HepG2 (cell line): ENCODE measurements at regions not wholly inside any gene's neighbourhood (a gene's known extent, or its start where the extent isn't known, plus 50 kb on each side); places are given as distances from the start of the nearest gene placed in this dataset.

Source experiments
- ATAC-seq: fragments of 200-7000 bp; cut with Tn5 transposase; 3 replicates; pipeline ENCODE4 v1.9.1; 2020; ENCODE audit warnings: mild to moderate bottlenecking, moderate library complexity
- BruUV-seq: library from RNA; stranded (reverse); fragments of 400-500 nt; replicated peaks from 2 replicates; lab custom pipeline; 2021; lab: Mats Ljungman, UMichigan
- CTCF ChIA-PET: fragments of 300-600 bp; formaldehyde crosslinking; extraction: SDS; loops from one replicate; lab custom pipeline; 2021; ENCODE audit warnings: low total read pairs, inconsistent platforms, low intra/inter-chr PET ratio; lab: Yijun Ruan, JAX
- POLR2A ChIA-PET: fragments of 350-600 bp; sonication (Branson Sonifier 250); formaldehyde crosslinking; loops from one replicate; lab custom pipeline; 2020; ENCODE audit warnings: antibody characterized with exemption, inconsistent platforms; lab: Yijun Ruan, JAX
- DNase-seq: peaks from one replicate; pipeline ENCODE4 v3.0.0-alpha.2; 2015; ENCODE audit warnings: low spot score
- FAIRE-seq: peaks from 3 replicates; lab custom pipeline; 2011; peaks lifted over from hg19 to GRCh38; lab: Jason Lieb, UNC
- H2AFZ ChIP-seq: one replicate; pipeline ENCODE4 v1.6.1; 2011; ENCODE audit warnings: low read length, inconsistent platforms
- H3K27ac ChIP-seq: fragments of 300-600 bp; 3 replicates; pipeline ENCODE4 v1.8.0; 2011; ENCODE audit warnings: mixed run types, mild to moderate bottlenecking, mixed read lengths, low read length, inconsistent platforms; ENCODE audit not compliant: insufficient read depth; ENCODE audit errors: extremely low read length
- H3K27me3 ChIP-seq, 2 experiments: fragments of 200-600 bp in 1 of 2; 2 replicates in 1 of 2; 3 replicates in 1 of 2; pipeline versions ENCODE4 v1.6.0 to v1.8.0; 2011; ENCODE audit warnings: low read length in 2 of 2, mild to moderate bottlenecking in 2 of 2, moderate library complexity in 2 of 2, inconsistent platforms in 1 of 2; ENCODE audit not compliant: insufficient read depth in 2 of 2, control insufficient read depth in 1 of 2
- H3K36me3 ChIP-seq, 2 experiments: fragments of 200-600 bp in 1 of 2; replicated peaks in 1 of 2; 2 replicates in 1 of 2; 3 replicates in 1 of 2; pipeline versions ENCODE4 v1.5.1 to v1.8.0; 2011; ENCODE audit warnings: low read length in 2 of 2, inconsistent platforms in 1 of 2; ENCODE audit not compliant: insufficient read depth in 2 of 2, control insufficient read depth in 1 of 2
- H3K4me1 ChIP-seq: 2 replicates; pipeline ENCODE4 v1.5.1; 2012; ENCODE audit warnings: low read length, inconsistent platforms; ENCODE audit not compliant: insufficient read depth
- H3K4me2 ChIP-seq: 2 replicates; pipeline ENCODE4 v1.6.0; 2011; ENCODE audit warnings: low read depth, low read length, inconsistent platforms
- H3K4me3 ChIP-seq, 3 experiments: fragments of 200-600 bp in 1 of 3; sonication (generic), shearing (Covaris generic) in 1 of 3; replicated peaks in 1 of 3; 2 replicates each; pipeline ENCODE4 v1.5.1; 2011 to 2016; ENCODE audit warnings: low read length in 3 of 3, inconsistent platforms in 2 of 3, low read depth in 2 of 3, mild to moderate bottlenecking in 2 of 3, control low read depth in 1 of 3, mixed read lengths in 1 of 3; ENCODE audit not compliant: insufficient read depth in 1 of 3
- H3K79me2 ChIP-seq: one replicate; pipeline ENCODE4 v1.6.1; 2011; ENCODE audit warnings: low read length, inconsistent platforms; ENCODE audit not compliant: insufficient read depth
- H3K9ac ChIP-seq: 2 replicates; pipeline ENCODE4 v1.6.0; 2011; ENCODE audit warnings: mild to moderate bottlenecking, low read depth, low read length, inconsistent platforms; ENCODE audit not compliant: insufficient read depth
- H3K9me3 ChIP-seq: 2 replicates; pipeline ENCODE4 v1.5.1; 2012; ENCODE audit warnings: mild to moderate bottlenecking, low read length
- H4K20me1 ChIP-seq: 2 replicates; pipeline ENCODE4 v1.6.0; 2011; ENCODE audit warnings: inconsistent platforms, mild to moderate bottlenecking, low read length, moderate library complexity; ENCODE audit not compliant: insufficient read depth
- ATF4 ChIP-seq, 2 experiments: fragments of 450-650 bp in 1 of 2; sonication (generic) in 1 of 2; formaldehyde crosslinking; IDR thresholded peaks; 2 replicates each; pipeline versions ENCODE4 v1.5.0 to v1.8.0; 2020 to 2022; ENCODE audit warnings: mild to moderate bottlenecking in 1 of 2, missing genetic modification reagents in 1 of 2
- ZNF737 ChIP-seq: sonication (generic); formaldehyde crosslinking; IDR thresholded peaks from 2 replicates; pipeline ENCODE4 v1.5.0; 2020; ENCODE audit warnings: missing genetic modification reagents, mild to moderate bottlenecking, borderline replicate concordance
- ZSCAN21 ChIP-seq: sonication (generic); formaldehyde crosslinking; IDR thresholded peaks from 2 replicates; pipeline ENCODE4 v1.8.0; 2022; ENCODE audit warnings: mild to moderate bottlenecking, missing genetic modification reagents, moderate library complexity, borderline replicate concordance
- WGBS: methylation state at CpG from one replicate; pipeline ENCODE4 v1.1.6; 2017; ENCODE audit warnings: low lambda C conversion rate; 5-methylcytosine and 5-hydroxymethylcytosine counted together
- in situ Hi-C: cut with HindIII; loops from 2 replicates; pipeline ENCODE4 v1.10.0; 2017; ENCODE audit warnings: low pct_unique_long_range_greater_than_20kb; ENCODE audit not compliant: extremely low pct_ligation_motif_present
- intact Hi-C: fragments of 100-400 bp; cut with micrococcal nuclease; formaldehyde crosslinking; loops from one replicate; pipeline ENCODE4 v1.10.0; 2022; ENCODE audit not compliant: unreplicated experiment
- TF ChIP-seq, protein P1 (sequence below), 2 experiments: IDR thresholded peaks; 2 replicates each; pipeline ENCODE4 v1.6.1; 2011 to 2012; ENCODE audit warnings: low read length in 2 of 2, borderline replicate concordance in 1 of 2, low read depth in 1 of 2, mild to moderate bottlenecking in 1 of 2, moderate library complexity in 1 of 2

DNA sequence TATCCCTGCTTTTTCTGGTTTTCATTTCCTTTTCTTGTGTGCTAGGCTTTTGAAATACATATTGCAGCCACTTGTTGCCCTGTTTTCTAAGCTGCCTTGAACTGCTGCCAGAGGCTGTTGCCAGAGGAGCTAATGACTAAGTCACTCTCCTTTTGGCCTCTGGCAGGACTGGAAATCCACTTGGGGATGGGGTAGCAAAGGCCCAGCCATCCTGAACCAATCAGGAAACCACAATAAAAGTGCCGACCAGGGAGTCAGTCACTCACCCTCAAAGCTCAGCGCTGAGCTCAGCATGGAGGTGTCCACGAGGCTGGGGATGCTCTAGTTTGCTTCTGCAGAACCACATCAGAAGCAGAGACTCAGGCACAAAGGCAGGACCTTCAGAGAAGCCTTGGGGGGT lies 813.0 kb downstream of the DHX35 start (continued):
- no peak for TF ChIP-seq ATF4 (CRISPR knock-in tag; IDR thresholded peaks at IDR 0.05)

GRCh38 chr20:39773380-39774000 lies 811.3 kb downstream of the DHX35 start:
- in situ Hi-C loops (no loop called here), intact Hi-C loops (loop anchor here (5.0 kb wide), 1 partner anchor 606 kb away; no protein-coding TSS in a partner anchor)
- Histone ChIP-seq H3K27ac (no peak overlapping the region), H4K20me1 (no peaks in the 10 kb centered on the region), H3K4me3 (no peak overlapping the region), H3K9me3 (peaks cover 93% of the 10 kb centered on the region), H3K27me3 (no peaks in the 10 kb centered on the region), H3K4me2 (no peak overlapping the region), H3K4me1 (no peaks in the 10 kb centered on the region), H3K9ac (no peak overlapping the region), H3K36me3 (no peaks in the 10 kb centered on the region), H2AFZ (no peak overlapping the region), H3K79me2 (no peaks in the 10 kb centered on the region)
- BruUV-seq: no TSS peak
- TF ChIP-seq ZNF737 (CRISPR knock-in tag) (no peak), ZSCAN21 (CRISPR knock-in tag) (no peak)
- TF ChIP-seq, protein P1, sequence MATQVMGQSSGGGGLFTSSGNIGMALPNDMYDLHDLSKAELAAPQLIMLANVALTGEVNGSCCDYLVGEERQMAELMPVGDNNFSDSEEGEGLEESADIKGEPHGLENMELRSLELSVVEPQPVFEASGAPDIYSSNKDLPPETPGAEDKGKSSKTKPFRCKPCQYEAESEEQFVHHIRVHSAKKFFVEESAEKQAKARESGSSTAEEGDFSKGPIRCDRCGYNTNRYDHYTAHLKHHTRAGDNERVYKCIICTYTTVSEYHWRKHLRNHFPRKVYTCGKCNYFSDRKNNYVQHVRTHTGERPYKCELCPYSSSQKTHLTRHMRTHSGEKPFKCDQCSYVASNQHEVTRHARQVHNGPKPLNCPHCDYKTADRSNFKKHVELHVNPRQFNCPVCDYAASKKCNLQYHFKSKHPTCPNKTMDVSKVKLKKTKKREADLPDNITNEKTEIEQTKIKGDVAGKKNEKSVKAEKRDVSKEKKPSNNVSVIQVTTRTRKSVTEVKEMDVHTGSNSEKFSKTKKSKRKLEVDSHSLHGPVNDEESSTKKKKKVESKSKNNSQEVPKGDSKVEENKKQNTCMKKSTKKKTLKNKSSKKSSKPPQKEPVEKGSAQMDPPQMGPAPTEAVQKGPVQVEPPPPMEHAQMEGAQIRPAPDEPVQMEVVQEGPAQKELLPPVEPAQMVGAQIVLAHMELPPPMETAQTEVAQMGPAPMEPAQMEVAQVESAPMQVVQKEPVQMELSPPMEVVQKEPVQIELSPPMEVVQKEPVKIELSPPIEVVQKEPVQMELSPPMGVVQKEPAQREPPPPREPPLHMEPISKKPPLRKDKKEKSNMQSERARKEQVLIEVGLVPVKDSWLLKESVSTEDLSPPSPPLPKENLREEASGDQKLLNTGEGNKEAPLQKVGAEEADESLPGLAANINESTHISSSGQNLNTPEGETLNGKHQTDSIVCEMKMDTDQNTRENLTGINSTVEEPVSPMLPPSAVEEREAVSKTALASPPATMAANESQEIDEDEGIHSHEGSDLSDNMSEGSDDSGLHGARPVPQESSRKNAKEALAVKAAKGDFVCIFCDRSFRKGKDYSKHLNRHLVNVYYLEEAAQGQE (IDR thresholded peaks at IDR 0.05; ENCODE audit: borderline replicate concordance in 1 of 2, low read depth in 1 of 2, low read length in 2 of 2): no peak
- ATAC-seq (no peak), FAIRE-seq (no peak), DNase-seq (no peak)
- CTCF ChIA-PET: no interaction called here
- WGBS: 62% methylated on average over 5 of the region's 5 CpGs
- POLR2A ChIA-PET: no interaction called here
